ENCODE measurements at regions not wholly inside any gene's neighbourhood (a gene's known extent, or its start where the extent isn't known, plus 50 kb on each side); places are given as distances from the start of the nearest gene placed in this dataset.

DNA sequence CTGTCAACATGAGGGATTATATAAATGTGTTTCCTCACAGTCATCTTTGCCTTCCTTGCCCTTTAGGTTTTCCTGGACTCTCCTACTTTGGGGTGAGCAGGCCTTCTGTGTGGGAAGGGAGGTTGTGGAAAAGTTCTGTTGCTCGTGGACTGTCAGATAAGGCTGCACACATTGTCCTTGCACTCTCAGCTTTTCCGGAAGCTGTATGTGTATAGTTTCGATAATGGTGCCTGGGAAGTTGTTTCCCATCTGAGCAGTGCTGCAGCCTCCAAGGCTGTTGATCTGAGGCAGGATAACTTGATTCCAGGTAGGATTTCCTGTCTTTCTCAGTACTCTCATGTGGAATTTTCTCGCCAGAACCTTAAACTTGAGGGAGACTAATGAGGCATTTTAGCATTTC, 297.8 kb upstream of the AZI2 start:
- intact Hi-C loops (cut with DNase I): no loop called here
- peak in 1 of 2 donors; percentile 62 for ATAC-seq
- WGBS: 49% methylated on average over 4 of the region's 4 CpGs

DNA sequence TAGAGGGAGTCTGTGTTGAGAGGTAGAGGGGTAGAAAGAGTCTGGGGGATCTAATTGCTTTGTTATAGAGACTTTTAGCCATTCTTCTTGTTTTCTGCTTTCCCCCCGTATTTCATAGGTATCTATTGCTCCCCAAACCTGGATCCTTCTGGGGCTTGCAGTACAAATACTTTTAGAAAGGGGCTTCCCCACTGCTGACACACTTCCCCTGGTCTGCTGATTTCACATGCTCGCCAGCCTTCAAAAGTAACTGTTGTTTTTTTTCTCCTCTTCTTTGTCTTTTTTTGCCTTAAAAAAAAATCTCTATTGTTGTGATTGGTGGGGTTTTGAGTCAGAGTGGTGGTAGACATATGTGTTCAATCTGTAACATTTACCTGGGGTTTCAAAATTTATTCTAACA, 300.6 kb upstream of the AZI2 start:
- H3K4me3 ChIP-seq (ENCODE audit: low read length): no peak overlapping the region
- no peaks in the 10 kb centered on the region for H3K9me3 ChIP-seq (ENCODE audit: control insufficient read depth, low read length)
- H3K27me3 ChIP-seq (ENCODE audit: control insufficient read depth, insufficient read depth): no peaks in the 10 kb centered on the region
- intact Hi-C loops (cut with DNase I): no loop called here
- no peak overlapping the region for H3K27ac ChIP-seq (ENCODE audit: low read length)
- DNase-seq (no peak), ATAC-seq (no peak)
- no peaks in the 10 kb centered on the region for H3K4me1 ChIP-seq (ENCODE audit: control insufficient read depth, insufficient read depth, low read length)
- WGBS: 85% methylated on average over 2 of the region's 2 CpGs

More for the DNA sequence above, 297.8 kb upstream of the AZI2 start:
- no peak for DNase-seq
- H3K27me3 ChIP-seq (ENCODE audit: control insufficient read depth, insufficient read depth): no peaks in the 10 kb centered on the region
- no peaks in the 10 kb centered on the region for H3K4me1 ChIP-seq (ENCODE audit: control insufficient read depth, insufficient read depth, low read length)
- no peak overlapping the region for H3K27ac ChIP-seq (ENCODE audit: low read length)
- no peak overlapping the region for H3K4me3 ChIP-seq (ENCODE audit: low read length)
- H3K9me3 ChIP-seq (ENCODE audit: control insufficient read depth, low read length): no peaks in the 10 kb centered on the region

DNA sequence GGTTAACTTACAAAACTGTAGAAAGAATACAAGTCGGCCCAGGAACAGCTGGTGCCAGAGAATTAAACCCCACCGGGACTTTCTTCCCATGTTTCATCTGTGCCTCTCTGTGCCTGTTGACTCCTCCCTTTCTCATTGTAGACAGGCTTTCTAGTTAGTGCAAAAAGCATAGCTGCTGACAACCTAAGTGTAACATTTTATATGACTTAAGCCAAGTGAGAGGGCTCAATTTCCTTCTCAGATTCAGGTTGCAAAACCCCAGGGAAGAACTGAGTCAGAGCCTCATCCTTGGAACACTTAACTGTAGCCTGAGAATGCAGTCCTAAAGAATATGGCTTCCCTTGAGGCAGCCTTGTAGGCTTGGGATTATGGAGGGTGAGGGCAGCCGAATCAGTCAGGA, 302.5 kb upstream of the AZI2 start:
- Histone ChIP-seq H3K4me1 (ENCODE audit: control insufficient read depth, insufficient read depth, low read length) (no peaks in the 10 kb centered on the region), H3K27me3 (ENCODE audit: control insufficient read depth, insufficient read depth) (no peaks in the 10 kb centered on the region), H3K4me3 (ENCODE audit: low read length) (no peak overlapping the region), H3K27ac (ENCODE audit: low read length) (no peak overlapping the region), H3K9me3 (ENCODE audit: control insufficient read depth, low read length) (no peaks in the 10 kb centered on the region)
- ATAC-seq (no peak), DNase-seq (no peak)
- WGBS: 77% methylated on average over 3 of the region's 3 CpGs
- intact Hi-C loops (cut with DNase I): no loop called here

DNA sequence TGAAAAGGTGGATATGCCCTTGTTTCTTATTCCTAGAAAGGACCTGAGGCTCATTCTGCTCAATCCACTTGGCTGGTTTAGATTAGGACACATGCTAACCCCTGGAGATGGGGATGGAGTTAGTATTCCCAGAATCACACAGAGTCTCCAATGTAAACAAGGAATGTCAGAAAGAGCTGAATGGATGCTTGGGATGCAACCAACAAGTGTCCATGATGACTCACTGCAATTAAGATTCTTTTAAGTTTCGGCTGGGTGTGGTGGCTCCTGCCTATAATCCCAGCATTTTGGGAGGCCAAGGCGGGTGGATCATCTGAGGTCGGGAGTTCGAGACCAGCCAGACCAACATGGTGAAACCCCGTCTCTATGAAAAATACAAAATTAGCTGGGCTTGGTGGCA, 315.5 kb upstream of the AZI2 start:
- WGBS: 94% methylated on average over 5 of the region's 5 CpGs
- Histone ChIP-seq H3K4me3 (ENCODE audit: low read length) (no peak overlapping the region), H3K27me3 (ENCODE audit: control insufficient read depth, insufficient read depth) (no peaks in the 10 kb centered on the region), H3K9me3 (ENCODE audit: control insufficient read depth, low read length) (no peaks in the 10 kb centered on the region), H3K27ac (ENCODE audit: low read length) (no peak overlapping the region), H3K4me1 (ENCODE audit: control insufficient read depth, insufficient read depth, low read length) (peaks cover 5% of the 10 kb centered on the region)
- DNase-seq (no peak), ATAC-seq (no peak)
- intact Hi-C loops (cut with DNase I): no loop called here

DNA sequence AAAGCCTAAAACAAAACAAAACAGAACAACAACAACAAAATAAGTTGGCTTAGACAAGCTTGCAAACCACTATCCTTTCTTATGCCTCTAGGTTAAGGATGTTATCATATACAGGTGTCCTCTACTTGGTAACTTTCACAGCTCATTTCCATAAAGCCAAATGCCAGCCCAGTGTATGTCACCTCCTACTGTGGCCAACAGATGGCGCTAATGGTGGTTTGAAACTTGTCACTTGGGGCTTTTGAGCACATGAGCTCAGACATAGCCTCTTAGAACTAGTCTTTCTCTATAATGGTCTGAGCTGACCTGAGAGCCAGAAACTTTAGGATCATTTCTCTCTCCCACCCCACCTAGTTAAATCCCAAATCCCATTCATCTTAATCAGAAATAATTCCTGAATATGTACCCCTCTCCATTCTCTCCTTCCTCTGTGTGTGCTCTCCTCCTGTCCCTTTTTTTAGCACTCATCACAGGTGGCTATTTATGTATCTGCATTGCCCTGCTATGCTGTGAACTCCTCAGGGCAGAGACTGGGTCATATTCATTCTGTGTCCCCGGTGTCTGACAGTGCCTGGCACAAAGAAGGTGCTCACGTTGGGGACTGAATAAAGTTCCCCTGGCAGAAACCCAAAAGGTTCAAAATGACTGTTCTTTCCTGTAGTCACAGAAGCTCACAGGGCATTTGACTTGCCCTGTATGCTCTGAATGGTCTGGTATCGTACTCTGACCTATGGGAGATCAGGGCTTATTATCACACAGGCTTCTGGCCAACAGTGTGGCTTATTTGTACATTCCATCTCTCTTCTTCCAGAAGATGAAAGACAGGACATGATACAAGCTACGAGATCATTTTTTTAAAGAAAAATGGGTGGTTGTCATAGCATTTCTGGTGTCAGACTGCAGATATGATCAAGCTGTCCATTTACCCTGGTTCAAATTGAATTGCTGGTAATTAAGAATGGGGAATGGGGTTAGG, 319.3 kb upstream of the AZI2 start:
- no peaks in the 10 kb centered on the region for H3K27me3 ChIP-seq (ENCODE audit: control insufficient read depth, insufficient read depth)
- WGBS: 29% methylated on average over 5 of the region's 5 CpGs
- no peak overlapping the region for H3K4me3 ChIP-seq (ENCODE audit: low read length)
- intact Hi-C loops (cut with DNase I): no loop called here
- peak overlapping the region; percentile 68 for H3K27ac ChIP-seq (ENCODE audit: low read length)
- peak; percentile 90 for ATAC-seq
- H3K9me3 ChIP-seq (ENCODE audit: control insufficient read depth, low read length): no peaks in the 10 kb centered on the region
- peak; percentile 44 to 79 (median 71) for DNase-seq
- peaks cover 5% of the 10 kb centered on the region for H3K4me1 ChIP-seq (ENCODE audit: control insufficient read depth, insufficient read depth, low read length)

DNA sequence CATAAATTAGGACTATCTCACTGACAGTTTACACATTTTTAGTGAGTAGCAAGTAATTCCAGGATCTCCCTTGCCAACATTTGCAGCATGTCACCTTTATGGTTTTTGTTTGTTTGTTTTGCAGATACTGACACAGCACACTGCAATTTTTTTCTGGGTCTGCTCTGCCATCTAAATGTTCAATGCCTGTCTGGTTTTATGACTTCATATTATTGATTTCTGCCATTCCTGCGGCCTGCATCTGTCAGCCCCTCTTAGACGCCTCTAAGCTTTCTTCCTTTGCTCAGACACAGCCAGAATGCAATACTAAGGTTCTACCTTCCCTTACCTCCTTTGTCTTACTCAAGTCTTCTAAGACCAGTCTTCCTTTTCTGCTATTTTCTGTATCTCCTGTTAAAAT, 321.2 kb upstream of the AZI2 start:
- WGBS: 90% methylated on average over 2 of the region's 2 CpGs
- peaks cover 2% of the 10 kb centered on the region for H3K4me1 ChIP-seq (ENCODE audit: control insufficient read depth, insufficient read depth, low read length)
- intact Hi-C loops (cut with DNase I): loop anchor here in 1 of 4 donors (10.0 kb wide), 1 partner anchor 55 kb away; no protein-coding TSS in a partner anchor

DNA sequence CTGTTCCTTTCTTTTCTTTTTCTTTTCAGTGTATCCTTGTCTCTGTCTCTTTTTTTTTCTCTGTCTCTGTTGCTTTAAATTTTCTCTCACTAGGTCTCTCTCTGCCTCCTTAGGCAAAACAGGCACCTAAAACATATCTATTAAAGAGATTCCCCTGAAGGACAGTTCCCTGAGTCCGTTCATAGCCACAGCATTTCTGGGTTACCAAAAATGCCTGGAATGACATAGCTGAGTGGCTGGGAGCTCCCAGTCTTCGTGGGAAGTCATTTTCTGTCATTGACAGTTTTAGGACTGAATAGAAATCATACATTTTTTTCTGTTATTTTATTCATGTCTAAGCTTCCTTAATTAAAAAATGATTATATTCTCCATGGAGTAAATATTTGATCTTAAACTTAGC, 323.8 kb upstream of the AZI2 start:
- 40% methylated on average over 2 of the region's 2 CpGs for WGBS
- Histone ChIP-seq H3K27ac (ENCODE audit: low read length) (no peak overlapping the region), H3K4me1 (ENCODE audit: control insufficient read depth, insufficient read depth, low read length) (peaks cover 2% of the 10 kb centered on the region), H3K9me3 (ENCODE audit: control insufficient read depth, low read length) (no peaks in the 10 kb centered on the region), H3K27me3 (ENCODE audit: control insufficient read depth, insufficient read depth) (no peaks in the 10 kb centered on the region), H3K4me3 (ENCODE audit: low read length) (no peak overlapping the region)
- no peak for DNase-seq
- ATAC-seq: no peak
- intact Hi-C loops (cut with DNase I): loop anchor here in 1 of 4 donors (10.0 kb wide), 1 partner anchor 52 kb away; no protein-coding TSS in a partner anchor

More for the DNA sequence above, 321.2 kb upstream of the AZI2 start:
- Histone ChIP-seq H3K27ac (ENCODE audit: low read length) (no peak overlapping the region), H3K27me3 (ENCODE audit: control insufficient read depth, insufficient read depth) (no peaks in the 10 kb centered on the region), H3K4me3 (ENCODE audit: low read length) (no peak overlapping the region), H3K9me3 (ENCODE audit: control insufficient read depth, low read length) (no peaks in the 10 kb centered on the region)
- no peak for DNase-seq
- ATAC-seq: no peak

DNA sequence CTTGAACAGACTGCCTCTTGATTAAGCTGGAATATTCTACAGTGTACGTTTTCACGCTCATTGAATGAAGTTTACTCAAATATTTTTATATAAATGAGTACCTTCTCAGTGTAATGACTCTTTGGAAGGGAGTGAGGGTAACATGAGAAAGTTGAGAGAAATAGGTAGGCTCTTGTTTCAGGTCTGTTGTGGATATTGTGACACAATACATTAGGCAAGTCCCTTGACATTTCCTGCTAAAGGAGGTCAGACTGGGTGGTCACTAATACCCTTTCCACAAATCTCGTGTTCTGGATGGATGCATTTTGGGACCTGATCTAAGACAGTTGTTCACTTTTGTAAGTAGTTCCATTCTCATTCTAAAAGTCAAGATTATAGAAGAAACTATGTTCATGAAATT, 324.8 kb upstream of the AZI2 start:
- no peaks in the 10 kb centered on the region for H3K4me1 ChIP-seq (ENCODE audit: control insufficient read depth, insufficient read depth, low read length)
- 81% methylated on average over 3 of the region's 3 CpGs for WGBS
- H3K27ac ChIP-seq (ENCODE audit: low read length): no peak overlapping the region
- intact Hi-C loops (cut with DNase I): loop anchor here in 1 of 4 donors (10.0 kb wide), 1 partner anchor 51 kb away; no protein-coding TSS in a partner anchor
- H3K27me3 ChIP-seq (ENCODE audit: control insufficient read depth, insufficient read depth): no peaks in the 10 kb centered on the region
- DNase-seq (no peak), ATAC-seq (no peak)
- no peak overlapping the region for H3K4me3 ChIP-seq (ENCODE audit: low read length)
- H3K9me3 ChIP-seq (ENCODE audit: control insufficient read depth, low read length): no peaks in the 10 kb centered on the region

DNA sequence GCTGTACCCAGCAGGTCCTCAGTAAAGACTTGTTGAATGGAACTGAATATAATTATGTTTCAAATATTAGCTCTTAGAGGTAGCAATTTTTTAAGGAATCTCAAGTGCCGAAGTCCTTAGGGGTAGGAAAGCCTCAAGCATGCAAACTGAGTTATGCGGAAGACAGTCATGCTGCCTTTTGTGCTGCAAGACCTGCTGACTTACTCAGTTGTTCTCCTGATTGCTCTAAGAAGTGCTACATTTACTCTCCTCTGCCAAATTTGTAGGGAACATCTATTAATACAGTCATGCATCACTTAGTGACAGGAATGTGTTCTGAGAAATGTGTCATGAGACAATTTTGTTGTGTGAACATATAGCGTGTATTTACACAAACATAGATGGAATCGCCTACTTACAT, 325.6 kb upstream of the AZI2 start:
- Histone ChIP-seq H3K27ac (ENCODE audit: low read length) (no peak overlapping the region), H3K9me3 (ENCODE audit: control insufficient read depth, low read length) (no peaks in the 10 kb centered on the region), H3K27me3 (ENCODE audit: control insufficient read depth, insufficient read depth) (no peaks in the 10 kb centered on the region), H3K4me3 (ENCODE audit: low read length) (no peak overlapping the region), H3K4me1 (ENCODE audit: control insufficient read depth, insufficient read depth, low read length) (no peaks in the 10 kb centered on the region)
- DNase-seq (no peak), ATAC-seq (peak; percentile 59 to 68)
- WGBS: 79% methylated on average over 4 of the region's 4 CpGs
- intact Hi-C loops (cut with DNase I): loop anchor here in 1 of 4 donors (10.0 kb wide), 1 partner anchor 51 kb away; no protein-coding TSS in a partner anchor

DNA sequence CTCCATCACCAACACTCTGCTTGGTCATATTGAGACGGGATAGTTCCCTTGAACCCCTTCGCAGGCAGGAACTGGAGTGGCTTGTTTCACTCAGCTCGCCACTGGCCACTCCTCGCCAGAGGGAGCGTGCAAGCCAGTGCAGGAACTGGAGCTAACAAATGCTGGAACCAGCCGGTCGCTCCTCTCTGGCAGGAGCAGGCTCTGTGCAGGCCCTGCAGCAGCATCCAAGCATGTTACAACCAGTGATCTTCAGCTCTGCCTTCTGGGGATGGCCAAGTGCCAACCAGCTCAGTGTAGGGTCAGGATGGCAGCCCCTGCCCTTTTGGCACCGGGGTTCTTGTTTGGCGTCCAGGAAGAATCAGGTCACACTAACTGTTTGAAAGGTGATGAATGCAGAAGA, 329.0 kb upstream of the AZI2 start:
- Histone ChIP-seq H3K27me3 (ENCODE audit: control insufficient read depth, insufficient read depth) (no peaks in the 10 kb centered on the region), H3K27ac (ENCODE audit: low read length) (no peak overlapping the region), H3K9me3 (ENCODE audit: control insufficient read depth, low read length) (no peaks in the 10 kb centered on the region), H3K4me1 (ENCODE audit: control insufficient read depth, insufficient read depth, low read length) (no peaks in the 10 kb centered on the region), H3K4me3 (ENCODE audit: low read length) (no peak overlapping the region)
- ATAC-seq (no peak), DNase-seq (peak in 1 of 3 donors; percentile 52)
- intact Hi-C loops (cut with DNase I): loop anchor here in 1 of 4 donors (10.0 kb wide), 1 partner anchor 47 kb away; no protein-coding TSS in a partner anchor
- WGBS: 80% methylated on average over 9 of the region's 9 CpGs

DNA sequence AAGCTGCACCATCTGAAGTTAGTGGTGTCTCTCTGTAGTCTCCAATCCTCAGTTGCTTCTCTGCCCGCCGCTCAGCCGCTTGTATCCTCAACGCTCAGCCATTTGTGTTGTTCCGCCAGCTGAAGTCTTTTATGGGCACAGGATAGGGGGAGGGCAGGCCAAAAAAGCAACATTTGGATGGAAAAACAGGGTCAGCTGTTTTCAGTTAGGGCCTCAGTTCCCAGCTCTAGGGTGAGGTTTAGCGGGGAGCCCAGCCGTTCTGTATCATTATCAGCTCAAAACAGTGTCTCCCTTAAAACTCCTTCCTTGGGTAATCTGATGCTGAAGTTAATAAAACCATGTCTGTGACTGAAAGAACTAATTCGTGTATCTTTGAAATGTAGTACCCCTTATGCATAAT, 329.5 kb upstream of the AZI2 start:
- H3K27ac ChIP-seq (ENCODE audit: low read length): no peak overlapping the region
- H3K4me1 ChIP-seq (ENCODE audit: control insufficient read depth, insufficient read depth, low read length): no peaks in the 10 kb centered on the region
- H3K27me3 ChIP-seq (ENCODE audit: control insufficient read depth, insufficient read depth): no peaks in the 10 kb centered on the region
- no peak overlapping the region for H3K4me3 ChIP-seq (ENCODE audit: low read length)
- 90% methylated on average over 8 of the region's 8 CpGs for WGBS
- intact Hi-C loops (cut with DNase I): loop anchor here in 1 of 4 donors (10.0 kb wide), 1 partner anchor 47 kb away; no protein-coding TSS in a partner anchor
- no peaks in the 10 kb centered on the region for H3K9me3 ChIP-seq (ENCODE audit: control insufficient read depth, low read length)
- DNase-seq (no peak), ATAC-seq (no peak)
